ENCODE measurements at regions not wholly inside any gene's neighbourhood (a gene's known extent, or its start where the extent isn't known, plus 50 kb on each side); places are given as distances from the start of the nearest gene placed in this dataset.

- TF ChIP-seq, protein P1, sequence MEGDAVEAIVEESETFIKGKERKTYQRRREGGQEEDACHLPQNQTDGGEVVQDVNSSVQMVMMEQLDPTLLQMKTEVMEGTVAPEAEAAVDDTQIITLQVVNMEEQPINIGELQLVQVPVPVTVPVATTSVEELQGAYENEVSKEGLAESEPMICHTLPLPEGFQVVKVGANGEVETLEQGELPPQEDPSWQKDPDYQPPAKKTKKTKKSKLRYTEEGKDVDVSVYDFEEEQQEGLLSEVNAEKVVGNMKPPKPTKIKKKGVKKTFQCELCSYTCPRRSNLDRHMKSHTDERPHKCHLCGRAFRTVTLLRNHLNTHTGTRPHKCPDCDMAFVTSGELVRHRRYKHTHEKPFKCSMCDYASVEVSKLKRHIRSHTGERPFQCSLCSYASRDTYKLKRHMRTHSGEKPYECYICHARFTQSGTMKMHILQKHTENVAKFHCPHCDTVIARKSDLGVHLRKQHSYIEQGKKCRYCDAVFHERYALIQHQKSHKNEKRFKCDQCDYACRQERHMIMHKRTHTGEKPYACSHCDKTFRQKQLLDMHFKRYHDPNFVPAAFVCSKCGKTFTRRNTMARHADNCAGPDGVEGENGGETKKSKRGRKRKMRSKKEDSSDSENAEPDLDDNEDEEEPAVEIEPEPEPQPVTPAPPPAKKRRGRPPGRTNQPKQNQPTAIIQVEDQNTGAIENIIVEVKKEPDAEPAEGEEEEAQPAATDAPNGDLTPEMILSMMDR (IDR thresholded peaks at IDR 0.05; ENCODE audit: low read length, missing control alignments), result peak; percentile 36
- peak overlapping the region; percentile 19 for H3K4me3 ChIP-seq (replicated peaks; ENCODE audit: low read depth, low read length)
- peak; percentile 16 for DNase-seq (ENCODE audit: low read depth)
Measured at GRCh38 chr12:127381043-127381668, 885.8 kb upstream of the TMEM132C start.

- TF ChIP-seq, protein P1 (IDR thresholded peaks at IDR 0.05; ENCODE audit: low read length, missing control alignments), result no peak
- DNase-seq (ENCODE audit: low read depth), result no peak
- no peak overlapping the region for H3K4me3 ChIP-seq (replicated peaks; ENCODE audit: low read depth, low read length)
Measured at GRCh38 chr12:127381681-127382080, 885.3 kb upstream of the TMEM132C start.

DNA sequence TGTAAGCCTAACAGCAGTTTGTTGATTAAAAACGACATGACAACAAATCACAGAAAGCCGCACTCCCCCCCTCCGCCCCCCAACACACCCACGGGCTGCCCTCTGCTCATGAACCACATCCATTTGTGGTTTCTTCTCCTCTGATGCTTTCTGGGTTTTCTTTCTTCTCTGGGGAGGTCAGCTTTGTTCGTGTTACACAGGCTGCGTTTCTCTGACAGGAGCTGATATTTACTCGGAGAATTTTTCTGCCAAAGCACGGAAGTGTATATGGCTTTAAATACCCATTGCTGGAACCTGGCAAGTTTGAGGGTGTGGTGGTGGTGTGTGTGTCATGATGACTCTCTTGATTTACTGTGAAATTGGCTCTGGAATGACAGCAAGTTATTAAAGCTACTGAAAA, 883.7 kb upstream of the TMEM132C start:
- no peak overlapping the region for H3K4me3 ChIP-seq (replicated peaks; ENCODE audit: low read depth, low read length)
- TF ChIP-seq, protein P1 (IDR thresholded peaks at IDR 0.05; ENCODE audit: low read length, missing control alignments), result no peak
- DNase-seq (ENCODE audit: low read depth), result no peak

- TF ChIP-seq, protein P1 (IDR thresholded peaks at IDR 0.05; ENCODE audit: low read length, missing control alignments), result no peak
- H3K4me3 ChIP-seq (replicated peaks; ENCODE audit: low read depth, low read length), result no peak overlapping the region
- no peak for DNase-seq (ENCODE audit: low read depth)
Measured at GRCh38 chr12:127386723-127387122, 880.2 kb upstream of the TMEM132C start.

GRCh38 chr12:127388985-127389384, 878.0 kb upstream of the TMEM132C start:
- H3K4me3 ChIP-seq (replicated peaks; ENCODE audit: low read depth, low read length), result no peak overlapping the region
- TF ChIP-seq, protein P1 (IDR thresholded peaks at IDR 0.05; ENCODE audit: low read length, missing control alignments), result no peak
- no peak for DNase-seq (ENCODE audit: low read depth)

DNA sequence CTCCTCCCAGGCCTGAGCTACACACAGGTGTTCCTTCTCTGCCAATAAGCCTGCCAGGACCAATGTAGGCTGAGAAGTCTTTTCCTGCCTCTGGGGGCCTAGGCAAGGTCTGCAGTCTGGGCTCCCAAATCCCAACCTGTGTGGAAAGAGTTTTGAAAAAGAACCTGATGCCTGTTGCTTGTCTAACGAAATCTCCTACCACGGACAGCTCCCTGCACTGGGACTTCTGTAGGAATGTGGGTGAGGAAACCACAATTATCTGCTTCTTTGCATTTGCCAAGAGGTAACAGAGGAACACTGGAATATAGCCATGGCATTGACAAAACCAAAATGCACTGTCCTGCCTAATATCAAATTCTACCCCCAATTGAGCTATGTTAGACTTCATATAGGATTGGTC, 877.0 kb upstream of the TMEM132C start:
- peak; percentile 53 for DNase-seq (ENCODE audit: low read depth)
- TF ChIP-seq, protein P1 (IDR thresholded peaks at IDR 0.05; ENCODE audit: low read length, missing control alignments), result no peak
- H3K4me3 ChIP-seq (replicated peaks; ENCODE audit: low read depth, low read length), result no peak overlapping the region

GRCh38 chr12:127393465-127393864, 873.5 kb upstream of the TMEM132C start:
- TF ChIP-seq, protein P1 (IDR thresholded peaks at IDR 0.05; ENCODE audit: low read length, missing control alignments), result no peak
- no peak overlapping the region for H3K4me3 ChIP-seq (replicated peaks; ENCODE audit: low read depth, low read length)
- DNase-seq (ENCODE audit: low read depth), result no peak

All from fibroblast of pulmonary artery (primary cell).